ENCODE measurements at regions not wholly inside any gene's neighbourhood (a gene's known extent, or its start where the extent isn't known, plus 50 kb on each side); places are given as distances from the start of the nearest gene placed in this dataset.

DNA sequence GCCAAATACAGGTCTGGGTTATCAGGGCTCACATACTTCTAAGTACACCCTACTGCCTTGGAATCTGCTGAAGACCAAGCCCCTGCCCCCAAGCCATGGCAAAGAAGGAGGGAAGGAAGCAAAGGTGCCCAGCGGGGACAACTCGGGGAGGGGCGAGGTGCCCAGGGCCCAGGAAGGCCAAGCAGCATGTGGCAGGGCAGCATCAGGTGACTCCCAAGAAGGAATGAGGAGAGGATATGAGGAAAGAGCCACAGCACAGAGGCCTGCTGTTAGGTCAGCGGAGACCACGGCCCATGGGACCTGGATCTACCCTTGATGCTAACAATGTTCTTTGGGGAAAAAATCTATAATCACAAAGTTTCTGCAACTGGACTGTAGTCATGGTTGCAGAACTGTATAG is 142.6 kb upstream of the CRHR1 start:
- TF ChIP-seq, protein P1, sequence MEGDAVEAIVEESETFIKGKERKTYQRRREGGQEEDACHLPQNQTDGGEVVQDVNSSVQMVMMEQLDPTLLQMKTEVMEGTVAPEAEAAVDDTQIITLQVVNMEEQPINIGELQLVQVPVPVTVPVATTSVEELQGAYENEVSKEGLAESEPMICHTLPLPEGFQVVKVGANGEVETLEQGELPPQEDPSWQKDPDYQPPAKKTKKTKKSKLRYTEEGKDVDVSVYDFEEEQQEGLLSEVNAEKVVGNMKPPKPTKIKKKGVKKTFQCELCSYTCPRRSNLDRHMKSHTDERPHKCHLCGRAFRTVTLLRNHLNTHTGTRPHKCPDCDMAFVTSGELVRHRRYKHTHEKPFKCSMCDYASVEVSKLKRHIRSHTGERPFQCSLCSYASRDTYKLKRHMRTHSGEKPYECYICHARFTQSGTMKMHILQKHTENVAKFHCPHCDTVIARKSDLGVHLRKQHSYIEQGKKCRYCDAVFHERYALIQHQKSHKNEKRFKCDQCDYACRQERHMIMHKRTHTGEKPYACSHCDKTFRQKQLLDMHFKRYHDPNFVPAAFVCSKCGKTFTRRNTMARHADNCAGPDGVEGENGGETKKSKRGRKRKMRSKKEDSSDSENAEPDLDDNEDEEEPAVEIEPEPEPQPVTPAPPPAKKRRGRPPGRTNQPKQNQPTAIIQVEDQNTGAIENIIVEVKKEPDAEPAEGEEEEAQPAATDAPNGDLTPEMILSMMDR (IDR thresholded peaks at IDR 0.05): no peak
- TF ChIP-seq POLR2AphosphoS5 (IDR thresholded peaks at IDR 0.05): no peak

Measured in breast epithelium (tissue), 3 donors.